Muscle layer of duodenum (tissue), 2 donors: ENCODE measurements at regions not wholly inside any gene's neighbourhood (a gene's known extent, or its start where the extent isn't known, plus 50 kb on each side); places are given as distances from the start of the nearest gene placed in this dataset.
"Not testable (repeated sequence)": the region's sequence is repeated elsewhere in the genome, so short reads cannot be mapped to it uniquely, and the experiment has no call there.

Experiments
- H3K27ac ChIP-seq: one replicate; pipeline ENCODE4 v1.7.0; 2013; ENCODE audit warnings: mild to moderate bottlenecking, low read length
- H3K27me3 ChIP-seq: one replicate; pipeline ENCODE4 v1.7.0; 2013; ENCODE audit warnings: low read depth, mild to moderate bottlenecking, control low read depth, low read length
- H3K36me3 ChIP-seq, 2 donors: one replicate each; pipeline ENCODE4 v1.7.0; 2013; ENCODE audit warnings: low read length in 2 of 2, control low read depth in 1 of 2, mild to moderate bottlenecking in 1 of 2; ENCODE audit not compliant: insufficient read depth in 2 of 2, control insufficient read depth in 1 of 2
- H3K4me1 ChIP-seq, 2 donors: one replicate each; pipeline ENCODE4 v1.7.0; 2013; ENCODE audit warnings: low read length in 2 of 2, mild to moderate bottlenecking in 2 of 2, control low read depth in 1 of 2, moderate library complexity in 1 of 2; ENCODE audit not compliant: insufficient read depth in 2 of 2, control insufficient read depth in 1 of 2
- H3K4me3 ChIP-seq, 2 donors: one replicate each; pipeline ENCODE4 v1.7.0; 2013; ENCODE audit warnings: low read length in 2 of 2, low read depth in 1 of 2, mild to moderate bottlenecking in 1 of 2
- H3K9me3 ChIP-seq, 2 donors: one replicate each; pipeline ENCODE4 v1.7.0; 2013; ENCODE audit warnings: low read length in 2 of 2, control low read depth in 1 of 2, mild to moderate bottlenecking in 1 of 2; ENCODE audit not compliant: control insufficient read depth in 1 of 2
- donor health status: healthy.

- H3K27me3 ChIP-seq, result no peaks in the 10 kb centered on the region
- H3K9me3 ChIP-seq, result no peaks in the 10 kb centered on the region
- peaks cover 0 to 4% of the 10 kb centered on the region in 2 donors for H3K4me1 ChIP-seq
These were observed 432.8 kb upstream of the CHRM3 start for GRCh38 chr1:238953448-238954010.

GRCh38 chr1:238951809-238952208 is 434.6 kb upstream of the CHRM3 start:
- Histone ChIP-seq H3K27ac (no peak overlapping the region), H3K4me1 (peaks cover 0 to 4% of the 10 kb centered on the region in 2 donors), H3K4me3 (no peak overlapping the region), H3K36me3 (no peaks in the 10 kb centered on the region), H3K27me3 (no peaks in the 10 kb centered on the region), H3K9me3 (no peaks in the 10 kb centered on the region)

More at GRCh38 chr1:238953448-238954010, 432.8 kb upstream of the CHRM3 start:
- no peak overlapping the region for H3K27ac ChIP-seq
- no peak overlapping the region for H3K4me3 ChIP-seq
- H3K36me3 ChIP-seq, result no peaks in the 10 kb centered on the region

- H3K36me3 ChIP-seq, result no peaks in the 10 kb centered on the region
- H3K4me3 ChIP-seq, result no peak overlapping the region
- peaks cover 0 to 4% of the 10 kb centered on the region in 2 donors for H3K4me1 ChIP-seq
- H3K27ac ChIP-seq, result no peak overlapping the region
- no peaks in the 10 kb centered on the region for H3K27me3 ChIP-seq
- H3K9me3 ChIP-seq, result no peaks in the 10 kb centered on the region
These were observed 435.6 kb upstream of the CHRM3 start for GRCh38 chr1:238950784-238951183.

DNA sequence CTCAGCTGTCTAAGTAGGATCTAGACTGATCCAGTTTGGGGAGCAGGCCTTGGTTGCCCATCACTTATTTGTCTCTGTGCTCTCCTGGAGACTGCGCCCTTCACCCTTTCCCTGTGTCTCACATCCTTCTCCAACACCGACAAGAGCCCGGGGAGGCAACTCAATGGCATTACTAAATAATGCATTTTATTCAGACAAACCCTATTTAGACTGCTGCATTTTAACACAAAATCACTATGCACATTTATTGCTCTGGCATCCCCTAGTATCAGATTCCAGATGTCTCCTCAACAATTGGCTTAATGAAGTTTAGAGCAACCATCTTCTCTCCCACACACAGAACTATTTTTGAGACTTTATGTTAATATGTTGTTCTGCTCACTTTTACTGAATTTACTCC is 436.4 kb upstream of the CHRM3 start:
- Histone ChIP-seq H3K27me3 (no peaks in the 10 kb centered on the region), H3K36me3 (no peaks in the 10 kb centered on the region), H3K4me3 (no peak overlapping the region), H3K27ac (no peak overlapping the region), H3K9me3 (no peaks in the 10 kb centered on the region), H3K4me1 (peaks cover 0 to 4% of the 10 kb centered on the region in 2 donors)

DNA sequence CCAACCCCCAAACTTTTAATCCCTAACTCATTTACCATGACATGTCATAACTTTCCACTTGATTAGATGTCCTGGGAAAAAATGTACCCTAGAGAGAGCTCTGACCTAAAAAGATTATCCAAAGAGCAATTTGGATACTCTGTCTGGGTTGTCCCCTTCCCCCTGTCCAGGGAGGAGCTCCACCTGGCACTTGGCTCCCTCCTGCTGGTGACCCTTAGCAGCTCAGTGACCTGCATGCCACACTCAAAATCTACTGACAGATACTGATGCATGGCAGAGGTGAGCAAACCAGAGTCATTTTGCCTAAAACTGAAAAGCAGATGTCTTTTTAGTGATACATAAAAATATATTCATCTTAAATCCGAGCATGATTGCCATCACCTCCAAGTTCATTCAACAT is 442.3 kb upstream of the CHRM3 start:
- Histone ChIP-seq H3K4me1 (no peaks in the 10 kb centered on the region), H3K4me3 (no peak overlapping the region), H3K27me3 (no peaks in the 10 kb centered on the region), H3K36me3 (no peaks in the 10 kb centered on the region), H3K27ac (no peak overlapping the region), H3K9me3 (peaks cover 0 to 7% of the 10 kb centered on the region in 2 donors)

GRCh38 chr1:238927899-238928298 is 458.5 kb upstream of the CHRM3 start:
- no peaks in the 10 kb centered on the region for H3K36me3 ChIP-seq
- H3K27me3 ChIP-seq, result no peaks in the 10 kb centered on the region
- no peaks in the 10 kb centered on the region for H3K4me1 ChIP-seq
- no peaks in the 10 kb centered on the region for H3K9me3 ChIP-seq
- H3K27ac ChIP-seq, result no peak overlapping the region
- H3K4me3 ChIP-seq, result no peak overlapping the region

DNA sequence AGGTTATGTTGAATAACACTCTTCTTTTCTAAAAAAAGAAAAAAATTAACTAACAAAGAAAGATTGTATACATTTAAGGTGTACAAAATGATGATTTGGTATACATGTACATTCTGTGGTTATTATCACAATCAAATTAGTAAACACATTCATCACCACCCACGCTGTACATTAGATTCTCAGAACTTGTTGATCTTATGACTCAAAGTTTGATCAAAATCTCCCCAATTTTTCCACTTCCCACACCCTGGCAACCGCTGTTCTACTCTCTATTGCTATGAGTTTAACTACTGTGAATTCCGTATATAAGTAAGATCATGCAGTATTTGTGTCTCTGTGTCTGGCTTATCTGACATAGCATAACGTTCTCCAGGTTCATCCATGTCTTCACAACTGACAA is 469.5 kb upstream of the CHRM3 start:
- H3K27me3 ChIP-seq, result no peaks in the 10 kb centered on the region
- no peaks in the 10 kb centered on the region for H3K9me3 ChIP-seq
- no peaks in the 10 kb centered on the region for H3K36me3 ChIP-seq
- H3K27ac ChIP-seq, result no peak overlapping the region
- no peak overlapping the region for H3K4me3 ChIP-seq
- no peaks in the 10 kb centered on the region for H3K4me1 ChIP-seq

DNA sequence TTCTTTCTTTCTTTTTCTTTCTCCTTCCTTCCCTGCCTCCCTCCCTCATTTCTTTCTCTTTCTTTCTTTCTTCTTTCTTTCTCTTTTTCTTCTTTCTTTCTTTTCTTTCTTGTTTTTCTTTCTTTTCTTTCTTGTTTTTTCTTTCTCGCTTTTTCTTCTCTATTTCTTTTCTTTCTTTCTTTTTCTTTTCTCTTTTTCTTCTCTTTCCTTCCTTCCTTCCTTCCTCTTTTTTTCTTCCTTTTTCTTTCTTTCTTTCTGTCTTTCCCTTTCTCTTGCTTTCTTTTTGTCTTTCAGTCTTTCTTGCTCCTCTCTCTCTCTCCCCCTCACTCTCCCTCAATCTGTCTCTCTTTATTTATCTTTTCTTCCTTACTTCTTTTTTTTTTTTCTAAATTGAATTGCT is 472.0 kb upstream of the CHRM3 start:
- no peaks in the 10 kb centered on the region for H3K27me3 ChIP-seq
- H3K36me3 ChIP-seq, result no peaks in the 10 kb centered on the region
- H3K4me3 ChIP-seq, result no peak overlapping the region
- H3K4me1 ChIP-seq, result no peaks in the 10 kb centered on the region
- no peaks in the 10 kb centered on the region for H3K9me3 ChIP-seq
- no peak overlapping the region for H3K27ac ChIP-seq

- no peaks in the 10 kb centered on the region for H3K27me3 ChIP-seq
- H3K4me1 ChIP-seq, result no peaks in the 10 kb centered on the region
- no peaks in the 10 kb centered on the region for H3K9me3 ChIP-seq
- H3K27ac ChIP-seq, result no peak overlapping the region
- no peak overlapping the region for H3K4me3 ChIP-seq
- H3K36me3 ChIP-seq, result no peaks in the 10 kb centered on the region
These were observed 473.2 kb upstream of the CHRM3 start for GRCh38 chr1:238913210-238913609.

- Histone ChIP-seq H3K9me3 (no peaks in the 10 kb centered on the region), H3K27ac (no peak overlapping the region), H3K27me3 (no peaks in the 10 kb centered on the region), H3K36me3 (no peaks in the 10 kb centered on the region), H3K4me1 (no peaks in the 10 kb centered on the region), H3K4me3 (no peak overlapping the region)
These were observed 474.2 kb upstream of the CHRM3 start for GRCh38 chr1:238912148-238912547.

DNA sequence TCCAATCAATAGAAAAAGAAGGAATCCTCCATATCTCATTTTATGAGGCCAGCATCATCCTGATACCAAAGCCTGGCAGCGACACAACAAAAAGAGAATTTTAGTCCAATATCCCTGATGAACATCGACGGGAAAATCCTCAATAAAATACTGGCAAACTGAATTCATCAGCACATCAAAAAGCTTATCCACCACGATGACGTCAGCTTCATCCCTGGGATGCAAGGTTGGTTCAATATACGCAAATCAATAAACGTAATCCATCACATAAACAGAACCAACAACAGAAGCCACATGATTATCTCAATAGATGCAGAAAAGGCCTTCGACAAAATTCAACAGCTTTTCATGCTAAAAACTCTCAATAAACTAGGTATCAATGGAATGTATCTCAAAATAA is 483.6 kb upstream of the CHRM3 start:
- not testable (repeated sequence) for H3K4me3 ChIP-seq, H3K4me1 ChIP-seq, H3K27ac ChIP-seq, H3K9me3 ChIP-seq, H3K27me3 ChIP-seq, H3K36me3 ChIP-seq

DNA sequence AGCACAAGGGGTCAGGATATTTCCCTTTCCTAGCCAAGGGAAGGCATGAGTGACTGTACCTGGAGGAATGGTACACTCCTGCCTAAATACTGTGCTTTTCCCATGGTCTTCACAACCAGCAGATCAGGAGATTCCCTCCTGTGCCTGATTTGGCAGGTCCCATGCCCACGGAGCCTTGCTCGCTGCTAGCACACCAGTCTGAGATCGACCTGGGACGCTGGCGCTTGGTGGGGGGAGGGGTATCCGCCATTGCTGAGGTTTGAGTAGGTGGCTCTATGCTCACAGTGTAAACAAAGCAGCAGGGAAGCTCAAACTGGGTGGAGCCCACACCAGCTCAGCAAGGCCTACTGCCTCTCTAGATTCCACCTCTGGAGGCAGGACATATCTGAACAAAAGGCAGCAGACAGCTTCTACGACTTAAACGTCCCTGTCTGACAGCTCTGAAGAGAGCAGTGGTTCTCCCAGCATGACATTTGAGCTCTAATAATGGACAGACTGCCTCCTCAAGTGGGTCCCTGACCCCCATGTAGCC is 486.0 kb upstream of the CHRM3 start:
- Histone ChIP-seq H3K27ac (no peak overlapping the region), H3K36me3 (no peaks in the 10 kb centered on the region), H3K9me3 (peaks cover 0 to 2% of the 10 kb centered on the region in 2 donors), H3K4me3 (no peak overlapping the region), H3K4me1 (no peaks in the 10 kb centered on the region), H3K27me3 (no peaks in the 10 kb centered on the region)
